HepG2 (cell line): ENCODE measurements at regions not wholly inside any gene's neighbourhood (a gene's known extent, or its start where the extent isn't known, plus 50 kb on each side); places are given as distances from the start of the nearest gene placed in this dataset.

Experiments
- ETV6 ChIP-seq: sonication (generic); formaldehyde crosslinking; conservative IDR thresholded peaks from 2 replicates; pipeline ENCODE4 v1.4.0; 2020; ENCODE audit warnings: missing genetic modification reagents
- MXI1 ChIP-seq: IDR thresholded peaks from 3 replicates; pipeline ENCODE4 v1.6.1; 2012; ENCODE audit warnings: low read depth, low read length, inconsistent platforms, borderline replicate concordance
- PHB2 ChIP-seq: fragments of 450-650 bp; IDR thresholded peaks from 2 replicates; pipeline ENCODE4 v1.6.1; 2018; ENCODE audit not compliant: partially characterized antibody
- POLR2AphosphoS5 ChIP-seq: IDR thresholded peaks from 2 replicates; pipeline ENCODE4 v1.6.1; 2012; ENCODE audit warnings: low read depth, low read length
- SOX6 ChIP-seq, 2 experiments: fragments of 450-650 bp in 1 of 2; sonication (generic) in 1 of 2; formaldehyde crosslinking in 1 of 2; IDR thresholded peaks; 2 replicates each; pipeline versions ENCODE4 v1.4.0 to v1.6.1; 2017 to 2020; ENCODE audit warnings: antibody characterized with exemption in 1 of 2, mild to moderate bottlenecking in 1 of 2, missing genetic modification reagents in 1 of 2
- TAF1 ChIP-seq: sonication (generic); formaldehyde crosslinking; IDR thresholded peaks from 2 replicates; pipeline ENCODE4 v1.4.0; 2020; ENCODE audit warnings: missing genetic modification reagents
- ZMAT5 ChIP-seq: sonication (generic); formaldehyde crosslinking; IDR thresholded peaks from 2 replicates; pipeline ENCODE4 v1.5.0; 2020; ENCODE audit warnings: mild to moderate bottlenecking, low read depth, missing genetic modification reagents, borderline replicate concordance
- ZNF318 ChIP-seq: sonication (generic); formaldehyde crosslinking; IDR thresholded peaks from 2 replicates; pipeline ENCODE4 v1.4.0; 2020; ENCODE audit warnings: mild to moderate bottlenecking, missing genetic modification reagents
- ZNF549 ChIP-seq: sonication (generic); formaldehyde crosslinking; IDR thresholded peaks from 2 replicates; pipeline ENCODE4 v1.5.0; 2020; ENCODE audit warnings: missing genetic modification reagents
- ZNF609 ChIP-seq: sonication (generic); formaldehyde crosslinking; IDR thresholded peaks from 2 replicates; pipeline ENCODE4 v1.4.0; 2020; ENCODE audit warnings: mild to moderate bottlenecking, missing genetic modification reagents, borderline replicate concordance
- ZNF720 ChIP-seq: sonication (generic); formaldehyde crosslinking; IDR thresholded peaks from 2 replicates; pipeline ENCODE4 v1.4.0; 2020; ENCODE audit warnings: missing genetic modification reagents
- ZZZ3 ChIP-seq: sonication (generic); formaldehyde crosslinking; IDR thresholded peaks from 2 replicates; pipeline ENCODE4 v1.4.0; 2020; ENCODE audit warnings: missing genetic modification reagents, mild to moderate bottlenecking, borderline replicate concordance

GRCh38 chr4:156100651-156101050 lies 147.0 kb upstream of the CTSO start:
- TF ChIP-seq ZNF720 (CRISPR knock-in tag) (no peak), ZNF549 (CRISPR knock-in tag) (no peak), PHB2 (no peak), ZNF318 (no peak), TAF1 (CRISPR knock-in tag) (no peak), ETV6 (CRISPR knock-in tag) (no peak), SOX6 (IDR thresholded peaks at IDR 0.05) (no peak), SOX6 (CRISPR knock-in tag; IDR thresholded peaks at IDR 0.05) (no peak), ZZZ3 (CRISPR knock-in tag) (no peak), POLR2AphosphoS5 (no peak), ZMAT5 (CRISPR knock-in tag) (no peak), MXI1 (no peak), ZNF609 (no peak)
